ENCODE measurements at regions not wholly inside any gene's neighbourhood (a gene's known extent, or its start where the extent isn't known, plus 50 kb on each side); places are given as distances from the start of the nearest gene placed in this dataset.

GRCh38 chr5:97536683-97537082 is 353.6 kb upstream of the RIOK2 start:
- intact Hi-C loops (cut with DNase I; ENCODE audit: low total_unique reads), result no loop called here
- TF ChIP-seq POLR2A (IDR thresholded peaks at IDR 0.05) (no peak), CTCF (IDR thresholded peaks at IDR 0.05) (no peak)
- no peak for DNase-seq

GRCh38 chr5:97538912-97539311 is 355.9 kb upstream of the RIOK2 start:
- no peaks in the 10 kb centered on the region for H3K4me1 ChIP-seq
- TF ChIP-seq POLR2A (IDR thresholded peaks at IDR 0.05) (no peak), CTCF (IDR thresholded peaks at IDR 0.05) (no peak)
- no peak overlapping the region for H3K4me3 ChIP-seq
- H3K36me3 ChIP-seq, result no peaks in the 10 kb centered on the region
- H3K9me3 ChIP-seq, result no peaks in the 10 kb centered on the region
- no peak for DNase-seq
- intact Hi-C loops (cut with DNase I; ENCODE audit: low total_unique reads), result no loop called here
- no peaks in the 10 kb centered on the region for H3K27me3 ChIP-seq
- no peak overlapping the region for H3K27ac ChIP-seq

More at GRCh38 chr5:97536683-97537082, 353.6 kb upstream of the RIOK2 start:
- Histone ChIP-seq H3K27ac (no peak overlapping the region), H3K27me3 (no peaks in the 10 kb centered on the region), H3K4me3 (no peak overlapping the region), H3K9me3 (no peaks in the 10 kb centered on the region), H3K4me1 (no peaks in the 10 kb centered on the region), H3K36me3 (no peaks in the 10 kb centered on the region)

GRCh38 chr5:97541864-97542263 is 358.8 kb upstream of the RIOK2 start:
- intact Hi-C loops (cut with DNase I; ENCODE audit: low total_unique reads), result no loop called here
- TF ChIP-seq CTCF (IDR thresholded peaks at IDR 0.05), result no peak
- Histone ChIP-seq H3K4me1 (no peaks in the 10 kb centered on the region), H3K27me3 (no peaks in the 10 kb centered on the region), H3K9me3 (no peaks in the 10 kb centered on the region), H3K4me3 (no peak overlapping the region), H3K36me3 (no peaks in the 10 kb centered on the region), H3K27ac (no peak overlapping the region)
- DNase-seq, result no peak

- H3K4me3 ChIP-seq, result no peak overlapping the region
- no peaks in the 10 kb centered on the region for H3K27me3 ChIP-seq
- DNase-seq, result no peak
Measured at GRCh38 chr5:97542469-97542868, 359.4 kb upstream of the RIOK2 start.

GRCh38 chr5:97543166-97543565 is 360.1 kb upstream of the RIOK2 start:
- no peaks in the 10 kb centered on the region for H3K9me3 ChIP-seq
- TF ChIP-seq CTCF (IDR thresholded peaks at IDR 0.05) (no peak), POLR2A (IDR thresholded peaks at IDR 0.05) (no peak)
- no peak overlapping the region for H3K4me3 ChIP-seq
- H3K27me3 ChIP-seq, result no peaks in the 10 kb centered on the region
- no peak overlapping the region for H3K27ac ChIP-seq
- intact Hi-C loops (cut with DNase I; ENCODE audit: low total_unique reads), result no loop called here
- H3K4me1 ChIP-seq, result no peaks in the 10 kb centered on the region
- DNase-seq, result no peak
- H3K36me3 ChIP-seq, result no peaks in the 10 kb centered on the region

More at GRCh38 chr5:97542469-97542868, 359.4 kb upstream of the RIOK2 start:
- Histone ChIP-seq H3K27ac (no peak overlapping the region), H3K9me3 (no peaks in the 10 kb centered on the region), H3K4me1 (no peaks in the 10 kb centered on the region), H3K36me3 (no peaks in the 10 kb centered on the region)
- intact Hi-C loops (cut with DNase I; ENCODE audit: low total_unique reads), result no loop called here
- TF ChIP-seq POLR2A (IDR thresholded peaks at IDR 0.05), result no peak

GRCh38 chr5:97544240-97544639 is 361.2 kb upstream of the RIOK2 start:
- H3K27ac ChIP-seq, result no peak overlapping the region
- no peak overlapping the region for H3K4me3 ChIP-seq
- no peaks in the 10 kb centered on the region for H3K4me1 ChIP-seq
- TF ChIP-seq POLR2A (IDR thresholded peaks at IDR 0.05) (no peak), CTCF (IDR thresholded peaks at IDR 0.05) (no peak)
- no peaks in the 10 kb centered on the region for H3K36me3 ChIP-seq
- intact Hi-C loops (cut with DNase I; ENCODE audit: low total_unique reads), result no loop called here
- H3K9me3 ChIP-seq, result no peaks in the 10 kb centered on the region
- H3K27me3 ChIP-seq, result no peaks in the 10 kb centered on the region
- DNase-seq, result no peak

Data from uterus (tissue), 3 donors.